Suprapubic skin (tissue), 3 donors: ENCODE measurements at regions not wholly inside any gene's neighbourhood (a gene's known extent, or its start where the extent isn't known, plus 50 kb on each side); places are given as distances from the start of the nearest gene placed in this dataset.

Experiments used
- CTCF ChIP-seq, 2 donors: fragments of 200-600 bp in 1 of 2; fragments of 450-650 bp in 1 of 2; sonication (generic) in 1 of 2; IDR thresholded peaks; one replicate each; pipeline ENCODE4 v1.5.1; 2016 to 2019; ENCODE audit warnings: antibody characterized with exemption in 2 of 2, mild to moderate bottlenecking in 1 of 2, moderate library complexity in 1 of 2
- EP300 ChIP-seq: sonication (generic); formaldehyde crosslinking; IDR thresholded peaks from one replicate; pipeline ENCODE4 v1.6.1; 2017; ENCODE audit warnings: antibody characterized with exemption

- TF ChIP-seq CTCF (IDR thresholded peaks at IDR 0.05) = no peak
- no peak for TF ChIP-seq EP300
Observed at GRCh38 chr20:58038123-58038654, 190.3 kb downstream of the ANKRD60 start.
